GM13977 (cell line): ENCODE measurements at regions not wholly inside any gene's neighbourhood (a gene's known extent, or its start where the extent isn't known, plus 50 kb on each side); places are given as distances from the start of the nearest gene placed in this dataset.
"Not testable (repeated sequence)": the region's sequence is repeated elsewhere in the genome, so short reads cannot be mapped to it uniquely, and the experiment has no call there.

Experiments
- DNase-seq: peaks from one replicate; pipeline ENCODE4 v3.0.0; 2012; ENCODE audit warnings: low spot score
- in situ Hi-C: fragments of 300-500 bp; cut with MboI; formaldehyde crosslinking; loops from one replicate; pipeline ENCODE4 v1.12.0; 2022; ENCODE audit warnings: low sequenced_read_pairs, low pct_unique_long_range_greater_than_20kb, mixed read lengths, inconsistent platforms; ENCODE audit not compliant: unreplicated experiment
- TF ChIP-seq, protein P1 (sequence below): IDR thresholded peaks from 2 replicates; pipeline ENCODE4 v1.5.1; 2012; ENCODE audit warnings: mild to moderate bottlenecking, control low read depth; ENCODE audit not compliant: insufficient read depth; ENCODE audit errors: extremely low read depth, missing control alignments

DNA sequence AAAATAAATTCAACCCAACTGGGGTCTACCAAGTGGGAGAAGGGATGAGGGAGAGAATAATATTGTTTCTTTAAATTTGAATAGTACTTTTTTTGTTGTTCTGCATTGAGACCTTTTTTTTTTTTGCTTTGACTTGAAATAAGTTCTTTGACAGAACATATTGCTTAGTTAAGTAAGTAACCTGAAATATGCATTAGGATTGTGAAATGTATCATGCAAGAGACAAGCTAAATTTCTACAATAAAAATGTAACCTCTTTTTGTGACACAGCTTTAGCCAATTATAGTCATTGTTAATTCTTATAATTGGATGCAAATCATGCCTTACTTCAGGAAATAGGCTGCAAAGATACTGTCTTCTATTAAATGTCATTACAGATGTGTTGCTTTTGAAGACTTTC, 150.0 kb upstream of the GOT2 start:
- no peak for DNase-seq
- TF ChIP-seq, protein P1, sequence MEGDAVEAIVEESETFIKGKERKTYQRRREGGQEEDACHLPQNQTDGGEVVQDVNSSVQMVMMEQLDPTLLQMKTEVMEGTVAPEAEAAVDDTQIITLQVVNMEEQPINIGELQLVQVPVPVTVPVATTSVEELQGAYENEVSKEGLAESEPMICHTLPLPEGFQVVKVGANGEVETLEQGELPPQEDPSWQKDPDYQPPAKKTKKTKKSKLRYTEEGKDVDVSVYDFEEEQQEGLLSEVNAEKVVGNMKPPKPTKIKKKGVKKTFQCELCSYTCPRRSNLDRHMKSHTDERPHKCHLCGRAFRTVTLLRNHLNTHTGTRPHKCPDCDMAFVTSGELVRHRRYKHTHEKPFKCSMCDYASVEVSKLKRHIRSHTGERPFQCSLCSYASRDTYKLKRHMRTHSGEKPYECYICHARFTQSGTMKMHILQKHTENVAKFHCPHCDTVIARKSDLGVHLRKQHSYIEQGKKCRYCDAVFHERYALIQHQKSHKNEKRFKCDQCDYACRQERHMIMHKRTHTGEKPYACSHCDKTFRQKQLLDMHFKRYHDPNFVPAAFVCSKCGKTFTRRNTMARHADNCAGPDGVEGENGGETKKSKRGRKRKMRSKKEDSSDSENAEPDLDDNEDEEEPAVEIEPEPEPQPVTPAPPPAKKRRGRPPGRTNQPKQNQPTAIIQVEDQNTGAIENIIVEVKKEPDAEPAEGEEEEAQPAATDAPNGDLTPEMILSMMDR: no peak
- in situ Hi-C loops: no loop called here

DNA sequence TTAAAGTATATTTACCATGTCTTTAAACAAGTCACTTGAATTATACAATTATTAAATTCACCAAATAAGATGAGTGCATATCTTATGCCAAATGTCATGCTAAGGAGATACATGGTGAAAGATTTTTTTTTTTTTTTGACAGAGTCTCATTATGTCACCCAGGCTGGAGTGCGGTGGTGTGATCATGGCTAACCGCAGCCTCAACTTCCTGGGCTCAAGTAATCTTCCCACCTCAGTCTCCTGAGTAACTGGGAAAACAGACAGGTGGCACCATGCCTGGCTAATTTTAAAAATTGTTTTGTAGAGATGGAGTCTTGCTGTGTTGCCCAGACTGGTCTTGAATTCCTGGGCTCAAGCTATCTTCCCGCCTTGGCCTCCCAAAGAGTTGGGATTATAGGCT, 149.0 kb upstream of the GOT2 start:
- TF ChIP-seq, protein P1: no peak
- in situ Hi-C loops: no loop called here

GRCh38 chr16:58882292-58882691, 148.2 kb upstream of the GOT2 start:
- in situ Hi-C loops: no loop called here
- DNase-seq: peak; percentile 41
- TF ChIP-seq, protein P1: no peak

More for the DNA sequence above, 149.0 kb upstream of the GOT2 start:
- DNase-seq: no peak

GRCh38 chr16:58878641-58879040, 144.5 kb upstream of the GOT2 start:
- in situ Hi-C loops, DNase-seq: not testable (repeated sequence)

- in situ Hi-C loops: no loop called here
- no peak for DNase-seq
- TF ChIP-seq, protein P1: no peak
These were observed 132.8 kb upstream of the GOT2 start for GRCh38 chr16:58866935-58867334.

GRCh38 chr16:58863761-58864160, 129.6 kb upstream of the GOT2 start:
- TF ChIP-seq, protein P1: no peak
- in situ Hi-C loops: no loop called here
- DNase-seq: no peak

GRCh38 chr16:58863042-58863441, 128.9 kb upstream of the GOT2 start:
- in situ Hi-C loops: no loop called here
- TF ChIP-seq, protein P1: no peak
- no peak for DNase-seq
